GM21717 (cell line): ENCODE measurements at regions not wholly inside any gene's neighbourhood (a gene's known extent, or its start where the extent isn't known, plus 50 kb on each side); places are given as distances from the start of the nearest gene placed in this dataset.
A peak's percentile ranks its signal among the peaks of the same experiment; 100 is the strongest.

Source experiments
- ATAC-seq: cut with Tn5 transposase; IDR thresholded peaks from one replicate; pipeline ENCODE4 v1.9.1; 2021; ENCODE audit warnings: mild to moderate bottlenecking, moderate library complexity; ENCODE audit not compliant: unreplicated experiment

GRCh38 chr21:32135401-32136363 lies 143.2 kb downstream of the MIS18A start:
- ATAC-seq: peak; percentile 65

DNA sequence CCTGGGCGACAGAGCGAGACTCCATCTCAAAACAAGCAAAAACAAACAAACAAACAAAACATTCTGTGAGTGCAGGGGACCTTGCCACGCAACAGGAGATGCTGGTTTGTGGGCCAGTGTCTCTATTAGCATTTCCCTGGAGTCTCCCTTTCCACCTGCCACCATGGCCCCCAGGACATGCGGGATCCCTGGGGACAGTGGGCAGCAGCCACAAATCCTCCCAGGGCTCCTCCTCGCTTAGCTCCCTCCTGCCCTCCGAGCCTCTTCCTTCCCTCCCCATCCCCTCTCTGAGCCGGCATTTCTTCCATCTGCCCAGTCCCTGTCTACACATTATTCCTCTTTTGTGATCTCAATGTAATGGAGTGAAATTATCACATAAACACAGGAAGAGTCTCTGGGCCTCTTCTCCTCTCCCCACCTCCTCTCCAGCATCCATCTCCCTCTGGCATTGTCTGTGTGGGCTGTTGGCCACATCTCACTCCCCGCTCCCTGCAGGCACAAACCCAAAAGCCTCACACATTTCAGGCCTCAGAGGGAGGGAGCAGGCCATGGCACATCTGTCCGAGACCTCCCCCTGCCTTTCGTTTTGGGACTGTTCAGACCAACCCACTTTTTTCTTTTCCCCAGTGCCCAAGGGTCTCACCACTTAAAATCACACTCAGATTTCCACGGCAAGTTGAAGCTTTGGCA lies 144.3 kb downstream of the MIS18A start:
- no peak for ATAC-seq

DNA sequence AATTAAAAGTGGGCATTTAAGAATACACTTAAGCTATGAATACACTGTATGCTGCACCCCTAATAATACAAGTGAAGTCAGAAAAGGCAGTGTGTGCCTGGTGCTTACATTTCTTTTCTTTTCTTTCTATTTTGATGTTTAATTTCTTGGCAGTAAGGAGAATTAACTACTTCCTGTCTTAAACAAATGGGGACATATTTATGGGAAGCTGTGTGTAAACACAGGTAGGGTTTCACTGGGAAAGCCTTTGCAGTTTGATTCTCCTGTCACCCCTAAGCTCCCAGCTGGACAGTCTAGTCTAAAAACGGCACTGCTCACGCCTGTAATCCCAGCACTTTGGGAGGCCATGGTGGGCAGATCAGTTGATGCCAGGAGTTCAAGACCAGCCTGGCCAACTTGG lies 146.0 kb downstream of the MIS18A start:
- ATAC-seq: no peak

DNA sequence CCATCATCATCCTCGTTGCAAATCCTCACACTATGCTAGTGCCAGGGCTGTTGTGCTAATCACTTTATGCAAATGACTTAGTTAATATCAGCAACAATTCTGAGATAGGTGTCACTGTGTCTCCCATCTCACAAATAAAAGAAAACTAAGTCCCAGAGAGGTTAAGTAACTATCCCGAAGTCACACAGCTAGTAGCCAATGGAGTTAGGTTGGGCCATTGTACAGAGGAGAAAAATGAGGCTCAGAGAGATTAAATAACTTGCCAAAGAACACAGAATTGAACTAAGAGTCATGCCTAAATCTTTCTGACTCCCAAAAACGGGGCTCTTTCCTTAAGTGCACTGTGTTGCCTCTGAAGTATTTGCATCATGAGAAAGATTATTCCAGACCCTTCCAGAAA lies 146.4 kb downstream of the MIS18A start:
- ATAC-seq: no peak

GRCh38 chr21:32131960-32132359 lies 146.9 kb downstream of the MIS18A start:
- ATAC-seq: no peak

DNA sequence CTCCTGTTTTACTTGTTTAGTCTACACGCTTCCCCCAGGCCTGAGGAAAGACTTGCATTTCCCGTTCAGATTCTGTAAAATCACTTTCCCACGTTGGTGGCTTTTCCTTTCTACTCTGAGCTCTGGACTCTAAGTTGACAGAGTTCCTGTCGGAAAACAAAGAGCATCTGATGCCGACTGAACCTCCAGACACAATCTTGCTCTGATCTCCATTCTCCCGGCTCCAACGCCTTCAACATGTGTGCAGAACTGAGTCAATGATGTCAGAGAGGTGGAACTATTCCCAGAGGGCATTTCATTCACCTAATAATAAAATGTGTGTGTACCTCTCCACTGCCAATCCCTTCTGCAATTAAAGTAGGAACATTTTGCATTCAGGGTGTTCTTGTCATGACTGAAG lies 147.7 kb downstream of the MIS18A start:
- ATAC-seq: no peak

- no peak for ATAC-seq
These were observed 148.6 kb downstream of the MIS18A start for GRCh38 chr21:32130031-32130891.

- no peak for ATAC-seq
These were observed 151.8 kb downstream of the MIS18A start for GRCh38 chr21:32127081-32127480.

GRCh38 chr21:32122082-32122481 lies 156.8 kb downstream of the MIS18A start:
- ATAC-seq: no peak

- ATAC-seq: no peak
These were observed 158.6 kb downstream of the MIS18A start for GRCh38 chr21:32120230-32120629.

DNA sequence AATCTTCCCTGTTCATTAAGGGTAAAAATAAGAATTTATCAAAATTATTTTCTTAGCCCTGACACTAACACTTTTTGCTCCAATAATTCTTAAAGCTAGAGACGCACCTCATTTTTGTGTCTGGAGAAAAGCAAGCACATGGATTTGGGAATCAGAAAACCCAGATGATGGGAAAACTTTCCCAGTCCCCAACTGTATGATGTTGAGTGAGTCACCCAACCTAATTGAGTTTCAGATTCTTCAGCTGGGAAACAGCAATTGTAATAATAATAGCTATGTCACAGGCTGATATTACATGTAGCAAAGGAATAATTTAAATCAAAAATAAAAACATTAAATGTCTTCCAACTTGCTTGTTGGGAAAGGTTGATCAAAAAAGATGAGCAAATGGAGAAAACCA lies 159.0 kb downstream of the MIS18A start:
- no peak for ATAC-seq

- ATAC-seq: no peak
These were observed 159.5 kb downstream of the MIS18A start for GRCh38 chr21:32119389-32119788.

DNA sequence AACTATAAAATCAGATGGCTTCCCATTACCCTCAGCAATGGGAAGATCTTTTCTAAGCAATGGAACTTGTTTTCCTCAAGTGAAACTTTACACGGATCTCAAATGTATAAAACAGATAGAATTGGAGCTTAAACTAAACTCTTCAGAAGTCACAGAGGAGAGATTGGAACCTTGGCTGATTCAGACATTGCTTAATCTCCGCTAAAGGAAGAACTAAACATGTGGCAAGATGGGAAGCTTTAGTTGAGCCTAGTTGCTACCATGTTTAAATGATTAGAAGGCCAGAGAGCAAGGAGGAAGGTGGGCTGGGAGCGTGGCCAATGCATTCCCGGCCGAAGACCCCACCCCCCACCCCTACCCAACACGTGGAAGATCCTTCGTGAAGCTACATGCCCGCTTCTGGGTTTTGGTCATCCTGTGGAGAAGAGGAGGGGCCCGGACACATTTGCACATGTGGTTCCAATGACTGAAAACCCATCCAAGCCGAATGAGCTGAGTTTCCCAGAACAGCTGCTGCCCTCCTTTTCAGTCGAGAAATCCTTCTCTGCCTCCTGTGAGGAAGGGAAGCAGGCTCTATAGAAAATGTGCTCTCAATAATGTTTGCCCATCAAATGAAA lies 164.3 kb downstream of the MIS18A start:
- no peak for ATAC-seq

GRCh38 chr21:32113486-32113885 lies 165.4 kb downstream of the MIS18A start:
- no peak for ATAC-seq

DNA sequence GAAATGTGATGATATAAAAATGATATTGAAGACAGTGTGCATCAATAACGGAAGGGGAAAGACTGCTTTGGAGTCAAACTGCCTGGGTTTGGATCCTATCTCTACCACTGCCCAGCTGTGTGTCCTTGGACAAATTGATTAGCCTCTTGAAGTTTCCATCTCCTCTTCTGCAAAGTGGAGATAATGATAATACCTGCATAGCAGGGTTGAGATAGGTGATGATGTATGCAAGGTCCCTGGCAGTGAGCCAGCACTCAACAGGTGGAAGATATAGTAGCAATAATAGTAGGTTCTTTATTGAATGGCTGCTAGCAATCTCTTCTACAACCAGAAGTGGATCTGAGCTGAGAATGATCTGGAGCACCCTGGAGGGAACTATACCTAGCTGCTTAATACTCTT lies 166.7 kb downstream of the MIS18A start:
- ATAC-seq: no peak

DNA sequence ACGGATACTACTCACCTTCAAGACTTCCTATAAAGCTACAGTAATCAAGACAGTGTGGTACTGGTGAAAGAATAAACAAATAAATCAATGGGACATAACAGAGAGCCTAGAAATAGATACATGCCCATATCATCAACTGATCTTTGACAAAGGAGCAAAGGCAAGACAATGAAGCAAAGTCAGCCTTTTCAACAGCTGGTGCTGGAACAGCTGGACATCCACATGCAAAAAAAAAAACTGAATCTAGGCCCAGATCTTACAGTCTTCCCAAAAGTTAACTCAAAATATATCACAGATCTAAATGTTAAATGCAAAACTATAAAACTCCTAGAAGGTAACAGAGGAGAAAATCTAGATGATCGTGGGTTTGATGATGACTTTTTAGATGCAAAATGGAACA lies 170.3 kb downstream of the MIS18A start:
- ATAC-seq: no peak

- ATAC-seq: no peak
These were observed 175.5 kb downstream of the MIS18A start for GRCh38 chr21:32103361-32103760.

- no peak for ATAC-seq
These were observed 176.4 kb downstream of the MIS18A start for GRCh38 chr21:32102426-32102825.

DNA sequence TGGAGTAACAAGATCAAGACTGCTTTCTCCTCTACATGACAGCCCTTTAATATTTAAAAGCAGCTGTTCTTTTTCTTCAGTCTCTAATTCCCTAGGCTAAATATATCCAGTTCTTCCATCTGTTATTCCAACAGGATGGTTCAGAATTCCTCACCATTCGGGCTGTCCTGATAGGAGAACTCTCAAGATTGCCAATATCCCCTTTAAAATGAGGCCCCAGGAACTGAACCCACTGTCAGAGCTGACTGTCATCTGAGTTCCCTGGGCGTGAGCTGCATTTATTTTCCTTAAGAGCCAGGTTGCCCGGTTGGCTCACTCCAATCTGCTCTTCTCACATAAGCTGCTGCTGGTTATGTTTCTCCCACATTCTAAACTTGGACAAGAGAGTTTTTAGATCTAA lies 177.6 kb downstream of the MIS18A start:
- no peak for ATAC-seq

DNA sequence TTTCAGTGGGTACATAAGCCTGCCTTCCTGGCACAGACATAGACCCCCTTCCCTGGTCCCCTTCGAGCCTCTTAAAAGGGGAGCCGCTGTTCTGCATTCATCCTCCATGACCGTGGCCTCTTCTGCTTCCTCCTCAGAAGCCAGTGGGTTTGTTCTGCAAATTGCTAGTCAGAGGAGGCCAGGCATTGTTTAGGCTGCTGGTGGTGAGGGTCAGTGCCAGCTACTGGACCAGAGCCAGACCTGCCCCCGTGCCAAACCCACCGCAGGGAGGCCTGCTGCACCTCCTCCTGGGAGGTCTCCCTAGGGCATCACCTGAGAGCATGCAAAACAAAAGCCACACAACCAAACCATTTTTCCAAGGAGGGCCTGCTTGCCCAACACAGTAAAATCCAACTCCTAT lies 178.4 kb downstream of the MIS18A start:
- ATAC-seq: no peak
